Thymus (tissue), 11 donors: ENCODE measurements at regions not wholly inside any gene's neighbourhood (a gene's known extent, or its start where the extent isn't known, plus 50 kb on each side); places are given as distances from the start of the nearest gene placed in this dataset.
A peak's percentile ranks its signal among the peaks of the same experiment; 100 is the strongest.
"Not testable (repeated sequence)": the region's sequence is repeated elsewhere in the genome, so short reads cannot be mapped to it uniquely, and the experiment has no call there.

Experiments
- DNase-seq, 9 donors: peaks; one replicate each; pipeline ENCODE4 v3.0.0-alpha.2; 2013; ENCODE audit warnings: low spot score in 9 of 9, low read depth in 6 of 9, missing footprints in 1 of 9
- H3K27ac ChIP-seq, 2 donors: one replicate each; pipeline ENCODE4 v1.5.1; 2013; ENCODE audit warnings: control low read depth in 1 of 2, low read depth in 1 of 2, low read length in 1 of 2, mild to moderate bottlenecking in 1 of 2, moderate library complexity in 1 of 2
- H3K27me3 ChIP-seq, 2 donors: one replicate each; pipeline ENCODE4 v1.5.1; 2013; ENCODE audit warnings: low read length in 1 of 2; ENCODE audit not compliant: control insufficient read depth in 2 of 2, insufficient read depth in 1 of 2
- H3K36me3 ChIP-seq, 2 donors: one replicate each; pipeline ENCODE4 v1.5.1; 2013; ENCODE audit warnings: low read length in 1 of 2, mild to moderate bottlenecking in 1 of 2, moderate library complexity in 1 of 2; ENCODE audit not compliant: control insufficient read depth in 2 of 2, insufficient read depth in 2 of 2
- H3K4me1 ChIP-seq, 2 donors: one replicate each; pipeline ENCODE4 v1.5.1; 2013; ENCODE audit warnings: low read length in 2 of 2; ENCODE audit not compliant: control insufficient read depth in 2 of 2, insufficient read depth in 2 of 2
- H3K4me3 ChIP-seq, 2 donors: one replicate each; pipeline ENCODE4 v1.5.1; 2013; ENCODE audit warnings: low read length in 2 of 2, control low read depth in 1 of 2, mild to moderate bottlenecking in 1 of 2
- H3K9me3 ChIP-seq, 2 donors: one replicate each; pipeline ENCODE4 v1.5.1; 2013; ENCODE audit warnings: low read length in 1 of 2, mild to moderate bottlenecking in 1 of 2; ENCODE audit not compliant: control insufficient read depth in 2 of 2, insufficient read depth in 1 of 2
- WGBS: extraction: QIAGEN DNeasy Blood & Tissue Kit; methylation state at CpG from one replicate; pipeline ENCODE4 v1.1.7; 2013; 5-methylcytosine and 5-hydroxymethylcytosine counted together
- donor health status: healthy.

GRCh38 chr1:149635290-149635899 lies 51.7 kb downstream of the PPIAL4C start:
- H3K27ac ChIP-seq, result peak overlapping the region in 1 of 2 donors; percentile 31
- not testable (repeated sequence) for H3K4me1 ChIP-seq, H3K4me3 ChIP-seq, H3K36me3 ChIP-seq, H3K27me3 ChIP-seq, H3K9me3 ChIP-seq
- peak in 1 of 9 donors; percentile 7 for DNase-seq
- 73% methylated on average over 9 of the region's 10 CpGs for WGBS

- H3K27me3 ChIP-seq, H3K9me3 ChIP-seq, H3K4me1 ChIP-seq, H3K36me3 ChIP-seq: not testable (repeated sequence)
- H3K4me3 ChIP-seq, result peak overlapping the region; percentile 58 to 60
- WGBS, result under 1% methylated on average over 40 of the region's 41 CpGs
- peak overlapping the region; percentile 90 to 96 for H3K27ac ChIP-seq
- DNase-seq, result peak; percentile 58 to 94 (median 81)
Measured at GRCh38 chr1:149636286-149637122, 52.9 kb downstream of the PPIAL4C start.

GRCh38 chr1:149638481-149638880 lies 54.8 kb downstream of the PPIAL4C start:
- not testable (repeated sequence) for H3K27ac ChIP-seq, H3K4me3 ChIP-seq, H3K27me3 ChIP-seq, H3K36me3 ChIP-seq, H3K4me1 ChIP-seq, H3K9me3 ChIP-seq, DNase-seq
- WGBS, result 95% methylated on average over 8 of the region's 8 CpGs

- WGBS, result 98% methylated on average over 26 of the region's 31 CpGs
- not testable (repeated sequence) for H3K9me3 ChIP-seq, H3K27me3 ChIP-seq, H3K4me1 ChIP-seq, H3K4me3 ChIP-seq, DNase-seq, H3K27ac ChIP-seq, H3K36me3 ChIP-seq
Measured at GRCh38 chr1:149638901-149639658, 55.4 kb downstream of the PPIAL4C start.

- H3K4me3 ChIP-seq, H3K36me3 ChIP-seq, H3K9me3 ChIP-seq, H3K4me1 ChIP-seq, H3K27me3 ChIP-seq, H3K27ac ChIP-seq, DNase-seq: not testable (repeated sequence)
- 95% methylated on average over 4 of the region's 4 CpGs for WGBS
Measured at GRCh38 chr1:149641179-149641578, 57.5 kb downstream of the PPIAL4C start.

- not testable (repeated sequence) for H3K36me3 ChIP-seq
Measured at GRCh38 chr1:149644818-149645217, 61.2 kb downstream of the PPIAL4C start.

GRCh38 chr1:149646360-149647017 lies 62.8 kb downstream of the PPIAL4C start:
- WGBS, result 2% methylated on average over 30 of the region's 37 CpGs
- not testable (repeated sequence) for H3K27ac ChIP-seq, H3K36me3 ChIP-seq, H3K4me1 ChIP-seq, H3K9me3 ChIP-seq, H3K27me3 ChIP-seq
- H3K4me3 ChIP-seq, result peak overlapping the region; percentile 39 to 41
- peak in 1 of 9 donors; percentile 3 for DNase-seq

More at GRCh38 chr1:149644818-149645217, 61.2 kb downstream of the PPIAL4C start:
- WGBS, result 82% methylated on average over 1 of the region's 1 CpG
- peak in 1 of 9 donors; percentile 0 for DNase-seq
- not testable (repeated sequence) for H3K27me3 ChIP-seq, H3K4me3 ChIP-seq, H3K9me3 ChIP-seq, H3K27ac ChIP-seq, H3K4me1 ChIP-seq

GRCh38 chr1:149647018-149647373 lies 63.3 kb downstream of the PPIAL4C start:
- not testable (repeated sequence) for H3K27me3 ChIP-seq, H3K36me3 ChIP-seq, H3K9me3 ChIP-seq, H3K4me1 ChIP-seq, H3K27ac ChIP-seq
- H3K4me3 ChIP-seq, result peak overlapping the region in 1 of 2 donors; percentile 39
- DNase-seq, result peak in 1 of 9 donors; percentile 11
- 39% methylated on average over 20 of the region's 20 CpGs for WGBS

- H3K9me3 ChIP-seq, H3K36me3 ChIP-seq, H3K27ac ChIP-seq, H3K27me3 ChIP-seq, H3K4me3 ChIP-seq, H3K4me1 ChIP-seq, DNase-seq: not testable (repeated sequence)
- WGBS, result 89% methylated on average over 4 of the region's 4 CpGs
Measured at GRCh38 chr1:149657750-149658149, 74.1 kb downstream of the PPIAL4C start.
